Mesenteric fat pad (tissue), 1 donor: ENCODE measurements at regions not wholly inside any gene's neighbourhood (a gene's known extent, or its start where the extent isn't known, plus 50 kb on each side); places are given as distances from the start of the nearest gene placed in this dataset.

Experiments
- DNase-seq: peaks from one replicate; pipeline ENCODE4 v3.0.0-alpha.2; 2020; ENCODE audit warnings: low spot score
- donor health status: DM: yes; HTN: yes; CAD: no.

DNA sequence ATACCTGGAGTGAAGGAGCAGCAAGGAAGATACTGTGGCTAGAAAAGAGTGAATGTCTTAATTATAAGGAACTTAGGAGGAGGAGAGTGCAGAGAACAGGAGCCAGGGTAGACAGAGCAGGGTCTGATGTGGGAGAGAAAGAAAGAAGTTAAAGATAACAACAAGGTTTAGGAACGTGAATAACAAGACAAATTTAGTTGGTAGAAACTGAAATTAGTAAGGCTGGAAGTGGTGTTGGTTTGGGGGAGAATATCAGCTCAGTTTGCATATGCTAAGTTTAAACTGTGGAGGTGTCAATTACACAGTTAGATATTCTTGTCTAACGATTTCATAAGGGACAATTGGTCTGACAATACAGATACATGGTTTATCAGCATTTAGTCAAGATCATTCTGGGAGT lies 1123.7 kb upstream of the PABPC4L start:
- no peak for DNase-seq

DNA sequence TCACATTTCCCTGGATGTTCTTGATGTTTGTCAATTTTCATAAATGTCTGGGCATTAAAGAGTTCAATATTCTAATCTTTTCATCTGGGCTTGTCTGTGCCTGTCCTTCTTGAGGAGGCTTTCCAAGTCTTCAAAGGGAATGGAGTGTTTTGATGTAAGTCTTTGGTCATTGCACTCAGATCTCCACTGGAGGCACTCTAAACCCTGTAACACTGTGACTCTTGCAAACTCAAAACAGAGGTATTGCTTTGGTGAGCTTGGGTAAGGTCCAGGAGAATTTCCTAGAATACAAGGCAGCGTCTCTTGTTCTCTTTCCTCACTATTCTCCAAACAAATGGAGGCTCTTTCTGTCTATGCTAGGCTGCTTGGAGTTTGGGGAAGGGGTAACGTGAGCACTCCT lies 1118.1 kb upstream of the PABPC4L start:
- DNase-seq = no peak

DNA sequence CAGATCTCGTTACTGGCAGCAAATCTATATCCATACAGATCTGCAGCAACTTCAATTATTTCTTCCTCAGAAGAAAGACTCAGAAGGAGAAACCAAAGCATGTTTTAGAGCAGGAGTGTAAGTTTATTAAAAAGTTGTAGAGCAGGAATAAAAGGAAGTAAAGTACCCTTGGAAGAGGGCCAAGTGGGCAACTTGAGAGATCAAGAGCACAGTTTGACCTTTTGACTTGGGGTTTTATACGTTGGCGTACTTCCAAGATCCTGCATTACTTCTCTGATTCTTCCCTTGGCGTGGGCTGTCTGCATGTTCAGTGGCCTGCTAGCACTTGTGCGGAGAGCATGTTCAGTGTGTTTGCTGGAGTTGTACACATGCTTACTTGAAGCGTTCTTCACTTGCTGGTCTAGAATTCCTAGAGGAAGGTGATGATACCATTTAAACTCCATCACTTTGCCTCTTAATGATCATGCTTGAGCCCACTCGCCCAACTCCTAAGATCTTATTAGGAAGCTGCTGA lies 1114.7 kb upstream of the PABPC4L start:
- DNase-seq = no peak

DNA sequence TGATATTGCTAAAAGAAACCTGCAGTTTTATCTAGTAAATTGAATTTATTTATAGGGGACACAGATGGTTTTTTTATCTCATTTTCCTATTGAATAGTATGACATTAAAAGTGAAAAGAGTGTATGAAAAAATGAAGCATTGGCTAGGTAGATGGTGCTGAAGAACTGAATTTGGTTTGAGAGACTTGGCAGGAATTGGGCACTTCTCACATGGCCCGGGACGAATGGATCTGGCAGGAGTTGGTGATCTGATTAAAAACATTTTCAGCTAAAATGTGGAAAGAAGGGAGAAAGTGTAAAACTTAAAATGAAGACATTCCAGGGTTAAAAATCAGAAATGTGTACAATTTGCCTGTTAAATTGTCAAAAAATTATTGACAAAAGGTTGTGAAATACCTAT lies 1088.5 kb upstream of the PABPC4L start:
- no peak for DNase-seq

DNA sequence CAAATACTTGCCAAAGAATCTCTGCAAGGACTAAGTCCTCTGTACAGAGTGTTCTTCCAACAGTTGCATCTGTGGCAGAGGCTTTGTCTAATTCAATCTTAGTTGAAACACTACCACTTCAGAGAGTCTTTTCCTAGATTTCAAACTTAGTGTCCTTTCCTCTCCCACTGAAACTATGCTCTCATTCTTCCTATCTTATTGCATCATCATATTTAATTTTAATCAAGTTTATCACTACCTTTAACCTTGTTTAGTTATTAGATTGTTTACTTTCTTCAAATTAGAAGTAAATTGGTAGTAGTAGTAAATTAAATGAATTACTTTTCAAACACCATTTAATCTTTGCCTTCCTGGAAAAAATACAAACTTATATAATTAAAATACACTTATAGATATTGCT lies 1082.3 kb upstream of the PABPC4L start:
- no peak for DNase-seq

DNA sequence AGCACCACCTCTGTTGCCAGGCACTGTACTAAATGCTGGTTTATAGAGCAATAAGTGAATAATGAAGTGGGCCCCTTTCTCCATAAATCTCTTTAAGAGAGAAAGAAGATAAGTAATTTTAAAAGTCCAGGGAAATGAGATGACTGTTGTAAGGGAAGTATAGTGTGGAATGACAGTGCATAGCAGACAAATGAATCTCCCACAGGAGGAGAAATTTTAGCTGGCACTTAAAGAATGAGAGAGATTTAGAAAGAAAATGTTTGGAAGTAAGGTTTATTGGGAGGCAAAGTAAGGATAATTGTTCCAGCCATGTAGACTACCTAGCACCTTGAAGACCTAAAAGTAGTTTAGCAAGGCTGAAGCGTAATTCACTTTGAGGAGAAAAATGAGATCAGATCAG lies 1081.1 kb upstream of the PABPC4L start:
- DNase-seq = no peak

DNA sequence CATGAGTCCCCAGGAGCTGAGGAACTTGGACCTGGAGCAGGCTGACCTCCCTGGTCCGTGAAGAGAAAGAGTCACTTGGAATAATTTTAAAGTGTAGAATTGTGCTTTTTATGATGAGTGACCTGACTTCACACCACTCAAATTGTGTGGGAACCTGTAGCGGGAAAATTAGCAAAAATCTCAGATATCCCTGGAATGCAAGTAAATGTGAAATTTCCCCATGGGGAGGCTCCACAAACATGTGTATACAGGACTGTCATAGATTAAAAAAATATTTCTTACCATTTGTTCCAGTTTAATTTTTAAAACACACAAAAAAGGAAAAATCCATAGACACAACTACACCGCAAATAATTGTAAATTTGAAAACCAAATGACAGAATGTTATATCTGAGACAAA lies 1079.6 kb upstream of the PABPC4L start:
- DNase-seq = no peak

DNA sequence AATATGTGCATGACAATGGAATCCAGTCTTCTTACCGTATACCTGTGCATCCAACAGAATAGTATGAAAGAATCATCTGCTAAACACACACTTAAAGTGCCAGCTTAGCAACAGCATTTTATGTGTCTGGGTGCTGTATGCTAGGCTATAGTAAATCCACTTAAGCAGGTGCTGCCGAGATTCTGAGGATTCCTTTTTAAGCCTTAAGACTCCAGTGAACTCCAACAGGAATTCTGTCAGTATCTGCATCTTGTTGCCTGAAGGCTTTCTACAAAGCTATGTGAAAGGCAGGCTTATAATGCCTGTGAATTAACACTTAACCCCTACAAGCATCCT lies 1076.4 kb upstream of the PABPC4L start:
- DNase-seq = no peak

DNA sequence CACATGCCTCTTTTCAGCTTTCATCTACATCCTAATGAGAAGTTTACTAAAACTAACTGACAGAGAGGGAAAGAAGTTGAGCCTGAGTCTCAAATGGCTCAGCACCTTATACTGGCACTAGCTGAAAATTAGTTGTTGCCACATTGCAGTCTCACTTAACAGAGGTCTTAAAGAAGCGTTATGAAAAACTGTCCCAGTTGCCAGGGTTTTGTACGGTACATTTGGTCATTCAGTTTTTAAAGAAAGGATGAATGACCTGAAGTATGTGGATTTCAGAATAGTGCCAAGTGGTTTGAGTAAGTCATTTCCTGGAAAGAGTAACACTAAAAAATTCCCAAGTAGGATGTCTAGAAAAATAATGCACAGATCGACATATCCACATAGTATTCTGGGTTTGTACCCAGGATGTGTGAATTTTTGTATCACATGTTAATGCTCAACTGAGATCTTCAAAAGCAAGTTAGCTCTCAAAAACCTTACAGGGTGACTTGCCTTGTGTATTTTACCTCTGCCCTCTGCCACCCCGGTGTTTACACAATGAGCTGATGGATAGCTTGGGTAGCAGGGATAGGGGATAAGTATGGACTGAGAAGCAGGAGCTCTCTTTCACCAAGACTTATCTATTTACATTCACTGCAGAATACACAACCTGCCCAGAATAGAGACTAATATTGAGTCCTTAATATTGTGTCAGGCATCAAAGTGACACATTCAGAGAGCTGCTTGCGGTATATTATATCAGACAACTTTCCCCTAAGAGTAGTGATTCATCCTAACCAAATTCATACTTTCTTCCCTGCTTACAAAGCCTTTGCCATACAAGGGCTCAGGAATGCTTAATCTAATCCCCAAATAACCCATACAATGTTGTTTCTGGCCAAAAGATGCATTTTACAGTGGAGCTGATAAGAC lies 1075.7 kb upstream of the PABPC4L start:
- no peak for DNase-seq

DNA sequence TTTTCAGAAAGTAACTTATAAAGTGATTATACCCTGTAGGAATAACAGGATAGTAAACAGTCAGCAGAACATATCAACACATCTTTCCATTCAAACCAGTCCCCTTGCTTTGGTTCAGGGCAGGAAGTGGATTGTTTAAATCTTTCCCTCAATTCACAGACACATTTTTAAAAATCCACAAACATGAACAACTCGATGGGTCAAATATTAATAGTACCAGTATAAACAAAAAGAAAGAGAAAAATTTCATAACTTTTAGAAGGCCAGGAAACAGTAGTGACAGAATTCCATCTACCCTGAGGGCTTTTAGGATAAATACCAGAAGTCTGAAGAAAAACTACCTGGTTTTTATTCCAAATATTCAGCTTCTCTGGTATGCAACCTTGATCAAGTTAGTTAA lies 1072.8 kb upstream of the PABPC4L start:
- no peak for DNase-seq

DNA sequence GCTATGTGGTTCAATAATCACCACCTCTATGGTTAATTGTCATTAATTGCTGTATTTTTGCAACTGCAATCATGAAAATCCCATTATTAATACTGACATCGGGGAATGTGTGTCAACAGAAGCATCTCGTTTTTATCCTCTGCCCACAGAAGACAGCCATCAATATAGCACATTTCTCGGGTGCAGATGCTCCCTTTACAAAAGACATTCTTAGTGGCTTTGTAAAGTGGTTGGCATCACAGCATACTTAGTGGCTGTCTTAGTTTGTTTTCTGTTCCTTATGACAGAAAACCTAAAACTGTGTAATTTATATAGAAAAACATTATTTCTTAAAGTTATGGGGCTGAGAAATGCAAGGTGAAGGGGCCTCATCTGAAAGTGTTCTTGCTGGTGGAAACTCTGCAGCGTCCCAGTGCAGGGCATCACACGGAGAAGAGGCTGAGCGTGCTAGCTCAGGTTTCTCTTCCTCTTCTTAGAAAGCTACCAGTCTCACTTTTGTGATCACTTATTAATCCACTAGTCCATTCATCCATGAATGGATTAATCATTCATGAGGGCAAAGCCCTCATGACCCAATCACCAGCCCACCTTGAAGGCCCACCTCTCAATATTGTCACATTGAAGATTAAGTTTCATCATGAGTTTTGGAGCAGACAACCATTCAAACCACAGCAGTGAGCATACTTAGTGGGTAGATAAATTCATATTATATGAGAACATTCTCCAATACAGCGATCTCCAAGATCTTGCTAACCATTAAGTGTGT lies 1067.7 kb upstream of the PABPC4L start:
- no peak for DNase-seq

DNA sequence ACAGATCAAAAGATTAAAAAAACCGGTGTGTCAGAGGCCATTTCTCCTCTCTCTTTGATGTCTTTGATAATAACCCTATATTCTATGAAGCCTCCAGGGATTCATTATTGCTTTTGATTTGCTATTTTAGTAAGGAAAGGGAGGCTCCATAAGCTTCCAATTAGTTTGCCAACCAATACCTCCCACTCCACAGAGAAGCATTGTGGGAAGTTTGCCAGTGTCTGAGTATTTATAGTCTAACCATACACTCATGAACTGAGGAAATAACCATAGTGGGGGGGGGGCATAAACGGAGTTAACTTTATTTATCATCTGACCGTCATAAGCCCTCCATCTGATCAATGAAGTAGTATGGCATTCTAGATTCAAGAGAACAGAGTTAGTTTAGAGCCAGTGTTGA lies 1066.8 kb upstream of the PABPC4L start:
- no peak for DNase-seq

DNA sequence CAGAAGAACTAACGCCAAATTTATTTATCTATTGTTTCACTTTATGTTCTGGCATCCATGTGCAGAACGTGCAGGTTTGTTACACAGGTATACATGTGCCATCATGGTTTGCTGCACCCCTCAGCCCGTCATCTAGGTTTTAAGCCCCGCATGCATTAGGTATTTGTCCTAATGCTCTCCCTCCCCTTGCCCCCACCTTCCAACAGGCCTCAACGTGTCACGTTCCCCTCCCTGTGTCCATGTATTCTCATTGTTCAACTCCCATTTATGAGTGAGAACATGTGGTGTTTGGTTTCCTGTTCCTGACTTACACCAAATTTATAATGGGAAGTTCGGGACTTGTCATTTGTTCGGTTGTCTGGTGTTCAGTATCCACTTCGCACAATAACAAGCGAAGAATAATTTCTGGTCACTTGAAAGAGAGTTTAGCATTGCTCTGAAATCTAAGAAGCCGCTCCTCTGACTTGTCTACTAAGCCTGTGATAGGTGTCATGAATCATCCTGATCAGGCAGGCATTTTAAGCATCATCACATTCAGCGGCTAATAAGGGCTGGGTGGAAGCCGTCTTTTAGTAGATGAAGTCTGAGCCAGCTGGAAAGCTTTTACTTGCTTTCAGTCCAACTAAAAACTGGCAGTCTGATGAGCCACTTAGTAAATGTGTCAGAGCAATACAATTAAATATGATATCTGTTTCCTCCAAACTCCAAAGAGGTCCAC lies 1065.7 kb upstream of the PABPC4L start:
- no peak for DNase-seq

DNA sequence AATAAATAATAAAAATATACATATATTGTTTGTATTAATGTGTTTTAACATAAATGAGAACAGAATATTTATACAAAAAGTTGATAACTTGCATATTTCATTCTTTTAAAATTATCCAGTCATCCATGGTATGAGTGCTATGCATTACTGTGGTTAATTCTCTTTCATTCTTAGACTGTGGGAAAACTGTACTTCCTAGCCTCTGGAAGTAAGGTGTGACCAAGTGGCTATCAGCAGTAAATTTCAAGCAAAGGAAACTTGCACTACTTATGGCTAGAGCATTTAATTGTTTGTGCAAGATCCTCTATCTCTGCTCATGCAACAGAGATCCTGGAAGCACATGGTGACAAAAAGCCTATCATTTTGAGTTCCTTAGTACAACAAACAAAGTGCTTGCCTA lies 1054.5 kb upstream of the PABPC4L start:
- DNase-seq = no peak

DNA sequence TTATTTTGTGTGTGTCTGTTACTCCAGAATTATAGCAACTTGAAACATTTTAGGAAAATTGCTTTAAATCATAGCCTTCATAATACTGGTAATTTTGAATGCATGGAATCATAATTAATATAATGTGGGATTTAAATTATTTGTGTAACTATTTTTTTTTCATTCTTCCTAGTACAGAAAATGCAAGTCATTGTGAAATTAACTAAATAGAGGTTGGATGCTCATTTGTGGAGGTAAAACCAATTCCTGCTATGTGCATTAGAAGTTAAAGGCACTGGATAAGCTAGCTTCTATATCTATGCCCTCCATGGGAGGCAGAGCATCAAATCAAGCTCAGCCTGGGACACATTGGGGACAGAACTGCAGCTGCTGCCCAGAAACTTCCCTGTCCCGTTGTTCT lies 1048.5 kb upstream of the PABPC4L start:
- no peak for DNase-seq

DNA sequence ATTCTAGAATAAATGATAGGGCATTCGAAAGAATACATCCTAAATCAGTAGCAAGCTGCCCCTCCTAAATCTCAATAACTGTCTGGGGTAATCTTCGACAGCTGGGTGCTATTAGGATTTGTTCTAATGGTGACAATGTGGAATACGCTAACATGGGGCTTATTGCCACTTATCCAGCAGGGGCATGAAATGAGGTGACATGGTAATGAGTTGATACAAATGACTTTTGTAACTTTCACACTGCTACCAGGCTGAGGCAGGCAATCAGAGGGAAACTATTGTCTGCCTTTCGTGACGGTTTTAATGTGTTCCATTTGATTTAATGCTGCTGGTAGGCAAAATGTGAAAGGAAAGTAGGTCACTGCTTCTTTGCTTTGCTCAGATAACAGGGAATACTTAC lies 1047.4 kb upstream of the PABPC4L start:
- DNase-seq = no peak

DNA sequence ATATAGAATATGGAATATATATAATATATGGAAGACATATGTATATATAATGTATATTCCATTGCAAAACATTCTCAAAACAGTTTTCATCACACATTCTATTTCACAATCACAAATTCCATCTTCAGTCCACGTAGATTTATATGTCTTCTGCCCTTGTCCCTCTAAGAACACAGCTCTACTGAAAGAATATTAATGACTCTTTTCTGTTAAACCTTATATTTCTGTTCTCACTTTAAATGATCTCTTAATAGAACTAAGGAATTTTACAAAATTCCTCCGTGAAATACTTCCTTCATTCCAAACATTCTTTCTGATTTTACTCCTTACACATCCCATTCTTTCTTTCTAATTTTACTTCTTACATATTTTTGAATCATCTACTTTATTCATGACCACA lies 1043.1 kb upstream of the PABPC4L start:
- no peak for DNase-seq

DNA sequence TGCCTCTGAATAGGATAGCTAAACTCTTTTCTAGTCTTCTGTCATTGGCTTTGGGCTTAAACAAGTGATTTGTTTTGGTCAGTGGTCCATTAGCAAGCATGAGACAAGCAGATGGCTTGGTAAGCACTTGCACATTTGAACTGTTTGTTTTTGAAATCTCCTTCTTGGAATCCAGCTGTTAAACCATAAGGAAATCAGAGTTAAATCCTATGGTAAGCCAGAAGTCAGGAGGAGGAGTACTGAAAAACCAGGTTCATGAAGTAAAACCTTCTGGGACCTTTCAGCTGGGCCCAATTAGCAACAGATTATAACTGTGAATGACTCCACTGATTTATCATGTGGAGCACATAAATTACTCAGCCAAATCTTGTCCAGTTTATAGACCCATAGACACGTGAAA lies 1042.5 kb upstream of the PABPC4L start:
- no peak for DNase-seq

DNA sequence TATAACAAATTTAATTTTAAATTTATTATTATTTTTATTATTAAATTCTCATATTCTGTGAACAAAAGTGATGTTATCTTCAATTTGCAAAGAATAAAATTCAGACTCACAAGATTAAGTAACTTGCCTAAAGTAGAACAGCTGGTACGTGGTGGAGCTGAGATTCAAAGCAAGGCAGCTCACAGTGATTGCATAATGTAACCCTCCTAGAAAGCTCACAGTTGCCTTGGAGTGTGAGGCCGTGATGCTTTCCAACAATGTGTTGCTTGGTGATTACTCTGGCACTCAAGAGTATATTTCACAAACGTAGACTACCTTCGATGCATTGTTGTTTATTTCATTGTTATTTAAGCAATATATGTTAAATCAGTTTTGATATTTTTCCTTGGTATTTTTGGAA lies 1039.2 kb upstream of the PABPC4L start:
- no peak for DNase-seq

DNA sequence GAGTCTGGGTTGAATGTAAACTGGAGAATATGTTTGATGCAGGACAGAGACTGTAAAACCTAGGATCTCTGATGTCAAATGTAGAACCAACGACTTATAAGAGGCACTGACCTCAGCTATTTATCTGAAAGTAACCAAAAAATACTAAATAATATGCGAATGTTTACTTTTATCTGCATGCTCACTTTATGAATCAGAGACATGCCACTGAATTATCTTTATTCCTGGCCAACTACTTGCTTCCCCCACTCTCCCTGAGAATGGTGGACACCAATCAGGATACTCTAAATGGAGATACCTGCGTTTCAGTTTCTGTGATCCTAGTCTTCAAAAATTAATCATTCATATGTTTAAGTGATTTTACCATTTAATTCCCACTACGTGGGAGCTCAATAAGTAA lies 1038.4 kb upstream of the PABPC4L start:
- DNase-seq = no peak

DNA sequence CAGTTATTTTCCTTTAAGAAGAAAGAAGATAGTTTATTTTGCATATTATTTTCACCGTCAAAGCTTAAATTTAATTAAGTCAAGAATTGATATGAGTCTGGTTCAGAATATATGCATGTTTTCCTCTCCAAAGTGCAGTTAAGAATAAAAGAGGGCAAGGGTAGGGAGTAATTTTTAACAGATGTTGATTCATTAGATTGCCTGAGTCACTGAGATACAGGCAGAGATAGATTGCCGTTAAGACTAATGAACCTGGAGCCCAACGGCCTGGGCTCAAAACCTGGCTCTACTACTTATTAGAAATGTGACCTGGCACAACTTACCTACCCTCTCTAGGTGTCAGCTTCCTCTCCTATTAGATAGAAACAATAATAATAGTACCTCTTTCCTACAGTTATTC lies 1037.4 kb upstream of the PABPC4L start:
- DNase-seq = no peak

DNA sequence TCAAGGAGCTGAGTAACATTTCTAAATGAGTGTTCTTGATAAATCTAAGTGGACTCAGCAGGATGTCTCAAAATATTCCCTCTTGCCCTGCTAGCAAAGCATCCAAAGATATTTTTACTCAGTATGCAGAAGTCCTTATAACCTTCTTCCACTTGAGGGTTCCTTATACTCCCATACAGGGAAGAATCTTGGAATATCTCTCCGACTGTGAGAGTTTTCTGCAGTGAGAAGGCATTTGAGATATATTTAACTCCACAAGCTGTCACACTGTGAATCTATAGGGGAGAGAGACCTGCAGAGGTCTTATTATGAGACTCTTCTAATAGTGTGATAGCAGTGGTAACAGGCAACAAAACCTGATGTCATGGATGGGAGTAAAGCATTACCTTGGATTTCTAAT lies 1034.5 kb upstream of the PABPC4L start:
- no peak for DNase-seq
